ENCODE measurements at regions not wholly inside any gene's neighbourhood (a gene's known extent, or its start where the extent isn't known, plus 50 kb on each side); places are given as distances from the start of the nearest gene placed in this dataset.

GRCh38 chr3:152149832-152150231 is 118.9 kb upstream of the MBNL1 start:
- TF ChIP-seq YY1 (IDR thresholded peaks at IDR 0.05; ENCODE audit: insufficient read depth, insufficient read length): no peak
- no peak for TF ChIP-seq SUZ12 (IDR thresholded peaks at IDR 0.05; ENCODE audit: extremely low read depth, insufficient read depth, insufficient read length)

All from NT2/D1 (cell line).